ENCODE measurements at regions not wholly inside any gene's neighbourhood (a gene's known extent, or its start where the extent isn't known, plus 50 kb on each side); places are given as distances from the start of the nearest gene placed in this dataset.

GRCh38 chr6:95685822-95686221 lies 108.5 kb downstream of the MANEA start:
- no peak overlapping the region for H3K4me3 ChIP-seq
- H3K27me3 ChIP-seq, result no peaks in the 10 kb centered on the region
- H3K9me3 ChIP-seq, result no peaks in the 10 kb centered on the region
- DNase-seq, result no peak
- no peak for ATAC-seq
- TF ChIP-seq CTCF (IDR thresholded peaks at IDR 0.05), result no peak
- no peak overlapping the region for H3K27ac ChIP-seq
- H3K4me1 ChIP-seq, result no peaks in the 10 kb centered on the region
- no peaks in the 10 kb centered on the region for H3K36me3 ChIP-seq
- intact Hi-C loops (cut with DNase I), result no loop called here

- no peak overlapping the region for H3K4me3 ChIP-seq
- intact Hi-C loops (cut with DNase I), result no loop called here
These were observed 108.9 kb downstream of the MANEA start for GRCh38 chr6:95686272-95686671.

GRCh38 chr6:95686895-95687294 lies 109.6 kb downstream of the MANEA start:
- TF ChIP-seq CTCF (IDR thresholded peaks at IDR 0.05), result no peak
- Histone ChIP-seq H3K27me3 (no peaks in the 10 kb centered on the region), H3K4me1 (no peaks in the 10 kb centered on the region), H3K4me3 (no peak overlapping the region), H3K9me3 (no peaks in the 10 kb centered on the region), H3K36me3 (no peaks in the 10 kb centered on the region), H3K27ac (no peak overlapping the region)
- ATAC-seq, result no peak
- intact Hi-C loops (cut with DNase I), result no loop called here
- DNase-seq, result no peak

More at GRCh38 chr6:95686272-95686671, 108.9 kb downstream of the MANEA start:
- DNase-seq (no peak), ATAC-seq (no peak)
- Histone ChIP-seq H3K4me1 (no peaks in the 10 kb centered on the region), H3K9me3 (no peaks in the 10 kb centered on the region), H3K27ac (no peak overlapping the region), H3K36me3 (no peaks in the 10 kb centered on the region), H3K27me3 (no peaks in the 10 kb centered on the region)
- no peak for TF ChIP-seq CTCF (IDR thresholded peaks at IDR 0.05)

GRCh38 chr6:95687839-95688238 lies 110.5 kb downstream of the MANEA start:
- DNase-seq, result no peak
- Histone ChIP-seq H3K4me1 (no peaks in the 10 kb centered on the region), H3K36me3 (no peaks in the 10 kb centered on the region), H3K9me3 (no peaks in the 10 kb centered on the region), H3K4me3 (no peak overlapping the region), H3K27me3 (no peaks in the 10 kb centered on the region), H3K27ac (no peak overlapping the region)
- TF ChIP-seq CTCF (IDR thresholded peaks at IDR 0.05), result no peak
- no peak for ATAC-seq
- intact Hi-C loops (cut with DNase I), result no loop called here

- intact Hi-C loops (cut with DNase I), result no loop called here
These were observed 113.0 kb downstream of the MANEA start for GRCh38 chr6:95690328-95690727.

More at GRCh38 chr6:95690328-95690727, 113.0 kb downstream of the MANEA start:
- H3K36me3 ChIP-seq, result no peaks in the 10 kb centered on the region
- no peak overlapping the region for H3K4me3 ChIP-seq
- no peaks in the 10 kb centered on the region for H3K27me3 ChIP-seq
- no peak for TF ChIP-seq CTCF (IDR thresholded peaks at IDR 0.05)
- no peaks in the 10 kb centered on the region for H3K4me1 ChIP-seq
- no peak overlapping the region for H3K27ac ChIP-seq
- H3K9me3 ChIP-seq, result no peaks in the 10 kb centered on the region
- DNase-seq (no peak), ATAC-seq (no peak)
